Nephron progenitor cell (in vitro differentiated cells): ENCODE measurements at regions not wholly inside any gene's neighbourhood (a gene's known extent, or its start where the extent isn't known, plus 50 kb on each side); places are given as distances from the start of the nearest gene placed in this dataset.
A peak's percentile ranks its signal among the peaks of the same experiment; 100 is the strongest.

Experiments
- DNase-seq: peaks from one replicate; pipeline ENCODE4 v3.0.0; 2021
- H3K27ac Mint-ChIP-seq: 2 replicates; pipeline ENCODE4 v1.8.0; 2021; ENCODE audit warnings: mild to moderate bottlenecking, moderate library complexity, mixed read lengths
- H3K27me3 Mint-ChIP-seq: 2 replicates; pipeline ENCODE4 v1.8.0; 2021; ENCODE audit warnings: mild to moderate bottlenecking, low read depth, mixed read lengths; ENCODE audit not compliant: poor library complexity
- H3K36me3 Mint-ChIP-seq: 2 replicates; pipeline ENCODE4 v1.8.0; 2021; ENCODE audit warnings: low read depth, mixed read lengths
- H3K4me1 Mint-ChIP-seq: 2 replicates; pipeline ENCODE4 v1.8.0; 2021; ENCODE audit warnings: mixed read lengths
- H3K4me3 Mint-ChIP-seq: 2 replicates; pipeline ENCODE4 v1.8.0; 2021; ENCODE audit warnings: mild to moderate bottlenecking, moderate library complexity, mixed read lengths
- H3K9me3 Mint-ChIP-seq: 2 replicates; pipeline ENCODE4 v1.8.0; 2021; ENCODE audit warnings: mild to moderate bottlenecking, moderate library complexity, mixed read lengths
- CTCF ChIP-seq: fragments of 200-600 bp; sonication (generic); IDR thresholded peaks from 2 replicates; pipeline ENCODE4 v1.5.0; 2021; ENCODE audit warnings: antibody characterized with exemption

DNA sequence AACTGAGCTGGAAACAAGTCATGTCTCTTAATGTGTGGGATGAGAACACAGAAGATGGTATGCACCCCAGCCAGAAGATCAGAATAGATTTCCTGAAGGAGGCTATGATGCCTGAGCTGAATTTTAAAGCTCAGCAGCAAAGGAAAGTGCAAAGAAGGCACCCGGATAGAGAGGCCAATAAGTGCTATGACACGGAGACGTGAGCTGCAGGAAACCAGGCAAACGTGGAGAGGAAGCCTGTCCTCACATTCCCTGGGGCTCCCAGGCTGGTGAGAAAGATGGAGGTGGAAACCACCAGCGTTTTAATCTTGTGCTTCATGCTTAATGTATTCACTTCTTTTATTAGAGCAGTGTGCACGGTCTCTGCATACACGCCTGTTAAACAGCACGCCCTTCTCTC, 302.1 kb downstream of the HAPSTR1 start:
- TF ChIP-seq CTCF: no peak
- Mint-ChIP-seq H3K9me3 (peaks cover 19% of the 10 kb centered on the region), H3K4me1 (peaks cover 20% of the 10 kb centered on the region), H3K36me3 (no peaks in the 10 kb centered on the region), H3K27me3 (peaks cover 12% of the 10 kb centered on the region), H3K27ac (peak overlapping the region; percentile 93), H3K4me3 (no peak overlapping the region)
- no peak for DNase-seq

GRCh38 chr16:9395958-9396359, 304.5 kb downstream of the HAPSTR1 start:
- H3K4me1 Mint-ChIP-seq: peaks cover 29% of the 10 kb centered on the region
- H3K36me3 Mint-ChIP-seq: no peaks in the 10 kb centered on the region
- H3K4me3 Mint-ChIP-seq: no peak overlapping the region
- H3K27ac Mint-ChIP-seq: no peak overlapping the region
- peaks cover 9% of the 10 kb centered on the region for H3K9me3 Mint-ChIP-seq
- TF ChIP-seq CTCF: no peak
- no peak for DNase-seq
- peaks cover 16% of the 10 kb centered on the region for H3K27me3 Mint-ChIP-seq

- Mint-ChIP-seq H3K4me1 (peaks cover 23% of the 10 kb centered on the region), H3K4me3 (no peak overlapping the region), H3K27me3 (peaks cover 12% of the 10 kb centered on the region), H3K36me3 (no peaks in the 10 kb centered on the region), H3K27ac (peak overlapping the region; percentile 50), H3K9me3 (no peaks in the 10 kb centered on the region)
- no peak for DNase-seq
- TF ChIP-seq CTCF: no peak
These were observed 308.1 kb downstream of the HAPSTR1 start for GRCh38 chr16:9399573-9399972.

DNA sequence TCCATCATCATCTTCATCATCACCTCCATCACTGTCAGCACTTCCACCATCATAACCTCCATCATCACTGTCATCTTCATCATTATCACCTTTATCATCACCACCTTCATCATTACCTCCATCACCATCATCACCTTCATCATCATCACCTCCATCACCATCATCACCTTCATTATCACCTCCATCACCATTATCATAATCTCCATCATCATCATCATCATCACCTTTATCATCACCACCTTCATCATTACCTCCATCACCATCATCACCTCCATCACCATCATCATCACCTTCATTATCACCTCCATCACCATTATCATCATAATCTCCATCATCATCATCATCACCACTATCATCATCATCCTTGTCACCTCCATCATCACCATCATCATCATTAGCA, 309.7 kb downstream of the HAPSTR1 start:
- peaks cover 12% of the 10 kb centered on the region for H3K27me3 Mint-ChIP-seq

DNA sequence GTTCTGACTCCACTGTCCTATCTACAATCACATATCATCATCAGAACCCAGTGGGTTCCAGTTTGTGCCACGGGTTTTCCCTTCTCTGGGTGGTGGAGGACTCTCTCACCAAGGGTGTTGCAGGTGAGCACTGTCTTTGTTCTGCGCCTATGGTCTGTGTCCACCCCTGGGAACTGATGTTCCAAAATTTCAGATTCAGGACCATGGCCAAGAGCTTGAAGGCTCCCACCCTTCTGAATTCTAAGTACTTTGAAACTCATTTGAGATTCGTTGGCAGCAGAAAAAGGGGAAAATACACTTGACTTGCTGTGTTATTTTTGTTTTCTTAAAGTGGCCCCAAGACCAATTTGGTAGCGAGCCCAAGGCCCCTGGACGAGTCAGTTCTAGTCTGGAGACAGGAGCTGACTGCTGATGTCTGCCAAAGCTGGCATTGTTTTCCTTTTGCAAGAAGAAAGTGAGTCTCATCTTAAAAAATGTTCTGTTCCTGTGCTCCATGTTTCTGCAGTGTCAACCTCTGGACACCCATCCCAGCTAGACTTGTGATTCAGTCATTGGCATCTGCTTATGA, 310.9 kb downstream of the HAPSTR1 start:
- Mint-ChIP-seq H3K27me3 (peaks cover 7% of the 10 kb centered on the region), H3K4me3 (no peak overlapping the region), H3K27ac (no peak overlapping the region)

More for the DNA sequence above, 309.7 kb downstream of the HAPSTR1 start:
- no peak for DNase-seq
- H3K9me3 Mint-ChIP-seq: no peaks in the 10 kb centered on the region
- no peaks in the 10 kb centered on the region for H3K36me3 Mint-ChIP-seq
- no peak overlapping the region for H3K4me3 Mint-ChIP-seq
- peaks cover 15% of the 10 kb centered on the region for H3K4me1 Mint-ChIP-seq
- no peak for TF ChIP-seq CTCF
- no peak overlapping the region for H3K27ac Mint-ChIP-seq

More for the DNA sequence above, 310.9 kb downstream of the HAPSTR1 start:
- TF ChIP-seq CTCF: no peak
- no peak for DNase-seq
- no peaks in the 10 kb centered on the region for H3K9me3 Mint-ChIP-seq
- H3K36me3 Mint-ChIP-seq: no peaks in the 10 kb centered on the region
- peaks cover 17% of the 10 kb centered on the region for H3K4me1 Mint-ChIP-seq
